GM23248 (cell line): ENCODE measurements at regions not wholly inside any gene's neighbourhood (a gene's known extent, or its start where the extent isn't known, plus 50 kb on each side); places are given as distances from the start of the nearest gene placed in this dataset.

Source experiments
- DNase-seq: peaks from one replicate; pipeline ENCODE4 v3.0.0-alpha.2; 2015
- H2AFZ ChIP-seq: fragments of 200-600 bp; sonication (generic); 2 replicates; pipeline ENCODE4 v1.6.1; 2016; ENCODE audit warnings: antibody characterized with exemption
- H3F3A ChIP-seq: fragments of 200-600 bp; sonication (generic); 2 replicates; pipeline ENCODE4 v1.6.1; 2016; ENCODE audit warnings: mild to moderate bottlenecking, antibody characterized with exemption, mixed run types; ENCODE audit not compliant: insufficient read depth
- H3K27ac ChIP-seq: fragments of 200-600 bp; sonication (generic); 2 replicates; pipeline ENCODE4 v1.5.1; 2016; ENCODE audit warnings: mild to moderate bottlenecking
- H3K27me3 ChIP-seq: fragments of 200-600 bp; sonication (generic); replicated peaks from 2 replicates; pipeline ENCODE4 v1.6.1; 2016; ENCODE audit warnings: mild to moderate bottlenecking; ENCODE audit not compliant: insufficient read depth
- H3K36me3 ChIP-seq: fragments of 200-600 bp; sonication (generic); 2 replicates; pipeline ENCODE4 v1.6.1; 2016; ENCODE audit warnings: low read depth, mild to moderate bottlenecking
- H3K4me1 ChIP-seq: fragments of 200-600 bp; sonication (generic); 2 replicates; pipeline ENCODE4 v1.6.1; 2016; ENCODE audit warnings: mild to moderate bottlenecking; ENCODE audit not compliant: insufficient read depth
- H3K4me2 ChIP-seq: fragments of 200-600 bp; sonication (generic); one replicate; pipeline ENCODE4 v1.6.1; 2016; ENCODE audit warnings: mild to moderate bottlenecking; ENCODE audit not compliant: unreplicated experiment
- H3K4me3 ChIP-seq: fragments of 200-600 bp; sonication (generic); 2 replicates; pipeline ENCODE4 v1.5.1; 2016; ENCODE audit warnings: mild to moderate bottlenecking
- H3K79me2 ChIP-seq: fragments of 200-600 bp; sonication (generic); 2 replicates; pipeline ENCODE4 v1.6.1; 2016; ENCODE audit warnings: mild to moderate bottlenecking; ENCODE audit not compliant: insufficient read depth
- H3K9ac ChIP-seq: fragments of 200-600 bp; sonication (generic); 2 replicates; pipeline ENCODE4 v1.6.1; 2016; ENCODE audit warnings: mild to moderate bottlenecking
- H3K9me2 ChIP-seq: fragments of 200-600 bp; sonication (generic); 2 replicates; pipeline ENCODE4 v1.6.1; 2016; ENCODE audit warnings: mixed run types, mild to moderate bottlenecking, moderate library complexity; ENCODE audit not compliant: insufficient read depth
- H3K9me3 ChIP-seq: fragments of 200-600 bp; sonication (generic); one replicate; pipeline ENCODE4 v1.6.1; 2017; ENCODE audit warnings: low read depth
- H4K20me1 ChIP-seq: fragments of 200-600 bp; sonication (generic); 2 replicates; pipeline ENCODE4 v1.6.0; 2016; ENCODE audit not compliant: insufficient read depth
- EZH2 ChIP-seq: fragments of 200-600 bp; sonication (generic); IDR thresholded peaks from 2 replicates; pipeline ENCODE4 v1.6.1; 2018; ENCODE audit warnings: antibody characterized with exemption, mild to moderate bottlenecking; ENCODE audit not compliant: insufficient read depth, poor library complexity, severe bottlenecking
- EZH2phosphoT487 ChIP-seq: fragments of 200-600 bp; sonication (generic); IDR thresholded peaks from 2 replicates; pipeline ENCODE4 v1.6.1; 2018; ENCODE audit warnings: antibody characterized with exemption, moderate library complexity, mild to moderate bottlenecking, low read depth; ENCODE audit not compliant: insufficient read depth
- WGBS, 2 experiments: methylation state at CpG; one replicate each; pipeline ENCODE4 v1.1.6; 2015 to 2017; ENCODE audit warnings: low lambda C conversion rate in 2 of 2, low coverage in 1 of 2; ENCODE audit errors: missing lambda C conversion rate in 2 of 2; 5-methylcytosine and 5-hydroxymethylcytosine counted together
- in situ Hi-C: fragments of 300-500 bp; cut with MboI; formaldehyde crosslinking; loops from 2 replicates; pipeline ENCODE4 v1.15.0; 2020

DNA sequence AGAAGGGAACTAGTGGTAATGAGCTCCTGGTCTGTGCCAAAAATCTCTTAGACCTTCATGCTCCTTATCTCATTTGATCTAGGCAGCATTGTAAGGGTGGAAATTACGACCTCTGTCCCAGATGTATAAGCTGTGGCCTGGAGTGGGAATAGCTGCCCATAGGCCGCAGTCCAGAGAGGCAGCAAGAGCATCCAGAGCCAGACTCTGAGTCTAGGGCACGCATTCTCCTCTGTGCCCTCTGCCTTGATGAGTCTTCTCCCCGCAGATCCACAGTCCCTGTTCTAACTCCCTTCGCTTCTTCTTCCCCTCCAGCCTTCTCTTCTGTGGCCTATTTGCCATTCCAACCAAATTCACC is 304.6 kb downstream of the MYCN start:
- 38 to 40% methylated on average over 5 of the region's 5 CpGs for WGBS, 2 experiments
- Histone ChIP-seq H3K27ac (no peak overlapping the region), H3K9me2 (no peaks in the 10 kb centered on the region), H3K27me3 (no peaks in the 10 kb centered on the region), H3K4me2 (no peak overlapping the region), H3K9ac (no peak overlapping the region), H3K36me3 (no peaks in the 10 kb centered on the region), H3K9me3 (no peaks in the 10 kb centered on the region), H3F3A (no peaks in the 10 kb centered on the region), H4K20me1 (no peaks in the 10 kb centered on the region), H3K4me1 (no peaks in the 10 kb centered on the region), H3K4me3 (no peak overlapping the region), H2AFZ (no peak overlapping the region), H3K79me2 (no peaks in the 10 kb centered on the region)
- TF ChIP-seq EZH2 (no peak), EZH2phosphoT487 (no peak)
- DNase-seq: no peak
- in situ Hi-C loops: no loop called here

DNA sequence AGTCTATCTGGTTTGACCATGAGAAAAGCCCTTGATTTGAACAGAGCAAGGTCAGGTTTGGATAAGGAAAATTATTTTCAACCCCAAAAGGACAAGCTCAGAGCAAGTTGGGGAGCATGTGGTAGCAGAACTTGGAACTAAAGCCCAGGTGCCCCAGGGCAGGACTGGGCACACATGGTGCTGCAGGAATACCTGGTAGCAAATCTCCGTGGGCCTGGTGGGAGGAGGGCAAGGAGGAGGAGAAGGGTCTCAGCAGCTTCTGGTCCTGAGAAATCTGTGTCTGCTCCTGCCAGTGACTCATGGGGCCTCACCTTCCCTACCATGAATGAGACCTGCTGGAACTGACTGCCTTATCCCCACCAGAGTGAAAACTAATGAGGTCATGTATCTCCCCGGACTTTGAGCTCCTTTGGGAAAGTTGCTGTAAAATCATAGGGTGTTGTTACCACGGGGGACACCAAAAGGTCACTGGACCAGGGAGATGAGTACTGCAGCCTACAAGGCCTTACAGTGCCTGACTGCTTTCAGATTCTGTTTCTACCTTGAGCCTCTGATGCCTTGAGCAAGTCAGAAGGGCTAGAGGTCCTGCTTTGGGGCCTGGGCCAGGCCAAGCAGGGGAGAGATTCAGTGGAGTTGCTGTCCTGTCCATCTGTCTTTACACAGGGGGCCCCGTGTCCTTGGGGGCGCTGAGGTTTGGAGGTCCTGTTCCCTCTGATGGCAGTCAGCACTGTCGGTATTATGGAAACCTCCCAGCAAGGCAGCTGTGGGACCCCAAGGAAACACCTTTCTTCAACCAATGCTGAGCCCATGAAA is 304.0 kb downstream of the MYCN start:
- H3K9me2 ChIP-seq: no peaks in the 10 kb centered on the region
- no peak for DNase-seq
- H3K36me3 ChIP-seq: no peaks in the 10 kb centered on the region
- no peak overlapping the region for H3K9ac ChIP-seq
- no peaks in the 10 kb centered on the region for H3K79me2 ChIP-seq
- TF ChIP-seq EZH2 (no peak), EZH2phosphoT487 (no peak)
- no peak overlapping the region for H3K4me2 ChIP-seq
- H3F3A ChIP-seq: no peaks in the 10 kb centered on the region
- no peaks in the 10 kb centered on the region for H4K20me1 ChIP-seq
- in situ Hi-C loops: no loop called here
- 30 to 35% methylated on average over 6 of the region's 6 CpGs for WGBS, 2 experiments
- H3K9me3 ChIP-seq: no peaks in the 10 kb centered on the region
- H2AFZ ChIP-seq: no peak overlapping the region
- no peaks in the 10 kb centered on the region for H3K4me1 ChIP-seq
- no peak overlapping the region for H3K27ac ChIP-seq
- H3K27me3 ChIP-seq: no peaks in the 10 kb centered on the region
- no peak overlapping the region for H3K4me3 ChIP-seq

DNA sequence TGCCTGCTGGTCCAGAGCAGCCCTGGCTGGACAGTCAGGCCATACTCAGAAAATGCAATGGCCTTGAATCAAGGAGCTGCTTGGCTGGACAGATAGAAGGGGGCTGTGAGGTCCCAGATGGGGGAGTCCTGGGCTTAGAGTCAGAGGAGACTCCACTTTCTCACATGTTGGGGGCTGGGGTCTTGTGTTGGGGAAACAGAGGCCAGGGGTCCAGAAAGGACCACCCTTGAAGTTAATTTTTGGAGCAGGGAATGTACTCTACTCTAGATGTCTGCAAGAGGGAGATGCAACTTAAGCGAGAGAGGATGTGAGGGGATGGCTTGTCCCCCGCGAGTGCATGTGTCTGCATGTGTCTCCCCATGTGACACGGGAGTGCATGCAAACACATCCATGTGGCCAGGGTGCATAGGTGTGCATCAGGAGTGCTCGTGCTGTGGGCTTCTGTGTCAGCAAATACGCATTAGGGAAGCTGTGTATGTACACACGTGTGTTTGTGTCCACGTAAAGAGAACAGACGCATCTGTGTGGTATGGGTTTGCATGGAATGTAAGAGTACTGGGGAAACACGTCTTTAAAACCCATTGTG is 303.2 kb downstream of the MYCN start:
- 40 to 45% methylated on average over 10 of the region's 10 CpGs for WGBS, 2 experiments
- Histone ChIP-seq H3F3A (no peaks in the 10 kb centered on the region), H3K27ac (no peak overlapping the region), H2AFZ (no peak overlapping the region), H3K9ac (no peak overlapping the region), H3K36me3 (no peaks in the 10 kb centered on the region), H3K9me3 (no peaks in the 10 kb centered on the region), H3K79me2 (no peaks in the 10 kb centered on the region), H3K27me3 (no peaks in the 10 kb centered on the region), H4K20me1 (no peaks in the 10 kb centered on the region), H3K9me2 (no peaks in the 10 kb centered on the region), H3K4me1 (no peaks in the 10 kb centered on the region), H3K4me2 (no peak overlapping the region), H3K4me3 (no peak overlapping the region)
- TF ChIP-seq EZH2phosphoT487 (no peak), EZH2 (no peak)
- no peak for DNase-seq
- in situ Hi-C loops: no loop called here

DNA sequence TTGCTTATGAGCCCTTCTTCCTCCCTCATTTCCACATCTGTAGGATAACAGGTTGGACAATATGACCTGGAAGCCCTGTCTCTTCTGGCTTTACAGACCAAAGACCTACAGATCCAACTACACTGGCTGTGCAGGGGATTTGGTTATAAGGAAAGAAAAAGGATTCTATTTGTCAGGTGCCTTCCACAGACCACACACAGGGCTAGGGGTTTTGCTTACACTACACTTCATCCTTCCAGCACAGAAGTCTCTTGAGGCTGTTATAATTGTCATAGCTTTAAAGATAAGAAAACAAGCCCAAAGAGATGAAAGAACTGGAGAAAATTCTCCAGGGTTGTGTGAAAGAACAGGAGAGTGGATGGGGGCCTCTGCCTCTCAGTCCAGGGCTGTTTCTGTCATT is 302.6 kb downstream of the MYCN start:
- no peak overlapping the region for H2AFZ ChIP-seq
- H3K27me3 ChIP-seq: no peaks in the 10 kb centered on the region
- H3K36me3 ChIP-seq: no peaks in the 10 kb centered on the region
- no peak overlapping the region for H3K4me3 ChIP-seq
- no peaks in the 10 kb centered on the region for H4K20me1 ChIP-seq
- H3K4me1 ChIP-seq: no peaks in the 10 kb centered on the region
- no peak for DNase-seq
- no peak overlapping the region for H3K27ac ChIP-seq
- TF ChIP-seq EZH2 (no peak), EZH2phosphoT487 (no peak)
- in situ Hi-C loops: no loop called here
- no peak overlapping the region for H3K9ac ChIP-seq
- no peaks in the 10 kb centered on the region for H3K79me2 ChIP-seq
- H3K9me2 ChIP-seq: no peaks in the 10 kb centered on the region
- H3F3A ChIP-seq: no peaks in the 10 kb centered on the region
- no peak overlapping the region for H3K4me2 ChIP-seq
- H3K9me3 ChIP-seq: no peaks in the 10 kb centered on the region
